ENCODE measurements at regions not wholly inside any gene's neighbourhood (a gene's known extent, or its start where the extent isn't known, plus 50 kb on each side); places are given as distances from the start of the nearest gene placed in this dataset.
"Not testable (repeated sequence)": the region's sequence is repeated elsewhere in the genome, so short reads cannot be mapped to it uniquely, and the experiment has no call there.

DNA sequence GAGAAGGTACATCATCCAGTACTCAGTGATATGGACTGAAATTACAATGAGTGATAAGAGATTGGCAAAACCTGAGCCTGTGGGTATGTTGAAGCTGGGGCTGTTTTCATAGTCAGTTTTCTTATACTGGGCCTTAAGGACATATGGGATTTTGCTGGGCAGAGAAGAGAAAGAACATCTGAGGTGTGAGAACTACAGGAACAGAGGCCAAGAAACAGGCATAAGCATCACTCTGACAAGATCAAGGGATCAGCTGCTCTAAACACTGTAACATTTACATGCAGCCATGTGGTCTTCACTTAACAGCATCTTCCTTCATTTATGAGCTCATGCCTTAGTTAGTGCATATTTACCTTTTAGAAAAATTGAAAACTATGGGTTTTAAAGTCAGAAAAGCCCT lies 220.0 kb downstream of the TRIM36 start:
- no peak for DNase-seq

DNA sequence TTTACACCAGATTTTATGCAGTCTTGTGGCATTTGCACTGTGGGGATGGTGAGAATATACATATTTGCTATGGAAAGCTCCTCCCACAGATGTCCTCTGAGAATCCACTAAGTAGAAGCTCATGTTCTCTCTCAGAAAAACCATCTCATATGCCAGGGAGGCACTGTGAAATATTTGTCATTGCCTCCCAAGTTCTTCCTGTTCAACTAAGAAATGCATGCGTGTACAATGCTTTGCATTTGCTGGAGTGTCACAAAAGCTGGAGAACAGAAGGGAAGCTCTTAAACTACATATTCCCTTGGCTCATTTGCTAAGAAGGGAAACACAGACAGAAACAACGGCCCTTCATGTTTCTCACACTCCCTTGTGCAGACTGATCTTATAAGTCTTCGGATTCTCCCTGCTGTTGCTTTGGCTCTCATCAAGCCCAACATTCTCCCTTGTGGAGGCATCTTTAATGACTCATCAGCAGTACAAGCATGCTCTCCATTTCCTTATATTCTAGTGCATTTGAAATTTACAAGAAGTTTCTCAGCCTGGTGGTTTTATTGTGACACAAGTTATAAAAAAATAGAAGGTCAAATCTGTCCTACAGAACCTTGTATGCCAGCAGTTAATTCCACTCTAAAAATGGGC lies 220.6 kb downstream of the TRIM36 start:
- no peak for DNase-seq

DNA sequence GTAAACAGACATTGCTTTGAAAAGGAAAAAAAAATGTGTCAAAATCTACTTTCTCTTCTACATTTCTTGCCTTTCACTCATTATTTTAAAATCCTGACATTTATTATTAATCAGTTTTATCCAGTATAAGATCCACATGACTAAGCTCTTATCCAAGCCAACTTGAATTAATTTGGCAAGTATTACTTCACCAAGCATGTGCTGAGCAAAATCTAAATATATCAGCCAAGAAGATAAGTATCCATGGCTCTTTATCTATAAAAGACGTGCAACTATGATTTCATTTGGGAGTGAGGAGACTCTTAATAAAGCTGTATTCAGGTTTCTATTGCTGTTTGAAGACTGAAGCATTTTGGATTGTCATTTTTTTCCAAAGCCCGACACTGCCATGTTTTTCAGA lies 221.3 kb downstream of the TRIM36 start:
- no peak for DNase-seq

DNA sequence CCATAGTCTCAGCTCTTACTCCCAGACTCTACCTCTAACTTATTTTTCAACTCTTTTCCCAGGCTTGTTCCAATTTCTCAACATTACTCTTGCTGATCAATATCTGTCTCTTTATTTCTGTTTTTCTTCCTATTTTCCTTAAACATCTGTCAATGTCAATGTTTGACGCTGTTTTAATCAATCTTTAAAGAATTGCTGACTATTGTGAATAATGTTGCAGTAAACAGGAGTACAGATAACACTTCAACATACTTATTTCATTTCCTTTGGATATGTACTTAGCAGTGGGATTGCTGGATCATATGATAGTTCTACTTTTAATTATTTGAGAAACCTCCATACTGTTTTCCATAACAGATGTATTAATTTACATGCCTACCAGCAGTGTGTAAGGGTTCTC lies 229.0 kb downstream of the TRIM36 start:
- DNase-seq: no peak

DNA sequence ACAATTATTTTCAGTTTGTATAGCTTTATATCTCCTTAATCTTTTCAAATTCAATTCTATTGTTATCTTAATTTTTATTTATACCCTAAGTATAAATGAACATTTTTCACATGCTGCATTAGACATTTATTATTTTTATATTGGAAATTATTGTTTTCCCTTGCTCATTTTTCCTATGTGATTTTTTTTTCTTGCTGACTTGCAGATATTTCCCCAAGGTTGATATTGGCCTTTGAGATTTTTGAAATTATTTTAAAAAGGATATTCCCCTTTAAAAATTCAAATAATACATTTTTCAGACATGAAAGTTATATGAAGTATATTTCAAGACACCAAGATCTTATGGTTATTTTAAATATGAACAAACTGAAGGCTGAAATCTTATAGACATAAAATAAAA lies 234.2 kb downstream of the TRIM36 start:
- no peak for DNase-seq

DNA sequence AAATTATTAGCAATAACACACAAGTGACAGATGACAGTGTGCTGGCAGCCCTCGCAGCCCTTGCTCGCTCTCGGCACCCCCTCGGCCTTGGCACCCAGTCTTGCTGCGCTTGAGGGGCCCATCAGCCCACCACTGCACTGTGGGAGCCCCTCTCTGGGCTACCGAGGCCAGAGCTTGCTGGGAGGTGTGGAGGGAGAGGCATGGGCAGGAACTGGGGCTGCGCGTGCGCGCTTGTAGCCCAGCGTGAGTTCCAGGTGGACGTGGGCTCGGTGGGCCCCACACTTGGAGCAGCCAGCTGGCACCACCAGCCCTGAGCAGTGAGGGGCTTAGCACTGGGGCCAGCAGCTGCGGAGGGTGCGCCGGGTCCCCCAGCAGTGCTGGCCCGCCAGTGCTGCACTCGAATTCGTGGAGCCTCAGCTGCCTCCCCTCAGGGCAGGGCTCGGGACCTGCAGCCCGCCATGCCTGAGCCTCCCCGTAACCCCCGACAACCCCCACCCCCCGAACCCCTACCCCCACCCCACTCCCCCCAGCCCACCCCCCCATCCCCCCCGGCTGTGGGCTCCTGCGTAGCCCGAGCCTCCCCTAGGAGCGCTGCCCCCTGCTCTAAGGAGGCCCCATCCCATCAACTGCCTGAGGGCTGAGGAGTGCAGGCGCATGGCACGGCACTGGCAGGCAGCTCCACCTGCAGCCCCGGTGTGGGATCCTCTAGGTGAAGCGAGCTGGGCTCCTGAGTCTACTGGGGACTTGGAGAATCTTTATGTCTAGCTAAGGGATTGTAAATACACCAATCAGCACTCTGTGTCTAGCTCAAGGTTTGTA lies 240.9 kb downstream of the TRIM36 start:
- DNase-seq: no peak

DNA sequence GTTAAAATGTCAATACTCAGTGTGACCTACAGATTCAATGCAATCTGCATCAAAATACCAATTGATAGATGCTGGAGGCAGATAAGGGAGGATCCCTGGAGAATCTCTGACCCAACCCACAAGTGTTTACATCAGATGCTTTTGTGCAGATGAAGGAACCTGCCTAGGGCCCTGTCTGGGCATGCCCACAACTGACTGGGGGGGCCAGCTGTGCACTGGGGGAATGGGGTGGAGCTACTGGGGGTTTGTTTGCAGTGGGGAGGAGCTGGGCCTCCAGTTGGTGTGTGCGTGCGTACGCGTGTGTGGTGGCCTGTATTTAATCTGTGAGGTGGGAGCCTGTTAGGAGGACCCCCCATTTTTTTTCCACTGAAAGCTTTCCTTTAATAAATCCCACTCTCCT lies 244.9 kb downstream of the TRIM36 start:
- no peak for DNase-seq

DNA sequence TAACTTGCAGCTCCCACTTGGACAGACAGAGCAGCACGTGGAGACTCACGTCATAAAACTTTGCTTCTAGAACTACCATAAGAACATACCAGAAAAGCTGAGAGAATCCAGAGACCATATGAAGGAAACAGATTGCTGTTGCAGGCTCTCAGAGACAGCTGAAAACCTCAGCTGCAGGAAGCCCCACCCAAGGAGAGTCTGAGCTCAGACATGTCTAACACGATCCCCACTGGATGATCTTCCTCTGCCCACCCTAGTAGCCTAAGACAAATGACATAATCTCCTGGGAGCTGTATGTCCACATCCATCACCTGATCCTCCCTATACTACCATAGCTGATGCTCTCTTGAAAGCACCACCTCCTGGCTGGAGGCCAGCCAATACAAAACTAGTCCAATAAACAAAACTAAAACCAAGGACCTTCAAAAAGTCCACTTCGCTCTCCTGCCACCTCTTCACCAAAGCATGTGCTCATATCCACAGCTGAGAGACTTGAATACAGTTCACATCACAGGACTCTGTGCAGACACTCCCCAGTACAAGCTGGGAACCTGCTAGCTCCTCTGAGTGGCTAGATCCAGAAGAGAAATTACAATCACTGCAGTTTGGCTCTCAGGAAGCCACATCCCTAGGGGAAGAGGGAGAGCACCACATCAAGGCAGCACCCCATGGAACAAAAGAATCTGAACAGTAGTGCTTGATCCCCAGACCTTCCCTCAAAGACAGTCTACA lies 257.4 kb downstream of the TRIM36 start:
- no peak for DNase-seq

DNA sequence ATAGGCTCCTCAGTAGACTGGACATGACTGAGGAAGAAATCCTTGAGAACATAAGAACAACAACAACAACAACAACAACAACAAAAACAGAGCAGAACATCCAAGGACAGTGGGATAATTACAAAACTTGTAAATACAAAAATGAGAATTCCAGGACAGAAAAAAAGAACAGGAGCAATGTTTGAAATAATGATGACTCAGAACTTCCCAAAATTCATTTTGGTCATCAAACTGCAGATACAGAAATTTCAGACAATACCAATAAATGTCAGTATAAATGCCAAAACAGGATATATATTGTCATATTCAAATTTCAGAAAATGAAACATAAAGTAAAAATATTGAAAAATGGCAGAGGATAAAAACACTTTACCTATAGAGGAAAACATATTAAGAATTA lies 259.0 kb downstream of the TRIM36 start:
- no peak for DNase-seq

DNA sequence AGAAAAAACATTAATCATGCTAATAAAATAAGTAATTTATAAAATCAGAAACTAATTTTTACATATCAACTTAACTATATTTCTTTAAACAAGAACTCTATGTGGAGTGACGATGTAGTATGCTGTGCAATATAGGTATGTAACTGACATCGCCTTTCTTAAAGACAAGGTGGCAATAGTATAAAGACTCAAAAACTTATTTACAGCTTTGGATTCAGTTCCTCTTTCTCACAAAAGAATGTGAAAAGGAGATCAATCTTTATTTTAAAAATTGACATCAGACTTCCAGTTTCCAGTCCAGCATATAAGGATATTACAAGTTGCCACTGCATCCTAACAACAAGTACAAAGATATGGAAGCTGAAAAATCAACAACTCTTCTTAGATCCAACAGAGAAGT lies 260.3 kb downstream of the TRIM36 start:
- no peak for DNase-seq

DNA sequence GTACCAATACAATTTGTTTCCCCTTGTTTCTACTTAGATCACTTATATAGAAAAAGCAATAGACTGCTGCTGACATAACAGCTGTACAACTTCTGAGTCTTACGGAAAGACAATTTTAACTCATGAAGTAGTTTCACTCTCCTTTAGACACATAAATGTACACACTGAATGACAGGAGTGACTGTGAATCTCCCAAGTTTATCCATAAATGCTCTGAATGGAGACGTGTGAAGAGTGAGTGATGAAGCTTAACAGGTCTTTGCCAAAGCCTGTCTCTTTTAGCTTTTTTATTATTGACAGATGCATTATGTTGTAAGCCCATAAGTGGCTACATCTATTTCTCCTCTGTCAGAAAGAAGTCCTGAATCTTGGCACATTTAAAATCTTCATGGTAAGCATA lies 265.9 kb downstream of the TRIM36 start:
- DNase-seq: no peak

DNA sequence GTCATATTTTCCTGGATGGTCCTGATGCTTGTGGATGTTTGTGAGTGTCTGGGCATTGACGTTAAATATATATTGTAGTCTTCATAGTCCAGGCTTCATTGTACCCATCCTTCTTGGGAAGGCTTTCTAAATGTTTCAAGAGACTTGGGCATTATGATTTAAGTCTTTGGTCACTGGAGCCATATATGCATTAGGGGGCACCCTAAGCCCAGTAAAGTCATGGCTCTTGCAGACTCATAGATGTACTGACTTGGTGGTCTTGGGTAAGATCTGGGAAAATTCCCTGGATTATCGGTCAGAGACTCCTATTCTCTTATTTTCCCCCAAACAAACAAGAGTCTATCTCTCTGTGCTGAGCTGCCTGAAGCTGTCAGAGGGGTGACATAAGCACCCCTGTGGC lies 271.1 kb downstream of the TRIM36 start:
- no peak for DNase-seq

DNA sequence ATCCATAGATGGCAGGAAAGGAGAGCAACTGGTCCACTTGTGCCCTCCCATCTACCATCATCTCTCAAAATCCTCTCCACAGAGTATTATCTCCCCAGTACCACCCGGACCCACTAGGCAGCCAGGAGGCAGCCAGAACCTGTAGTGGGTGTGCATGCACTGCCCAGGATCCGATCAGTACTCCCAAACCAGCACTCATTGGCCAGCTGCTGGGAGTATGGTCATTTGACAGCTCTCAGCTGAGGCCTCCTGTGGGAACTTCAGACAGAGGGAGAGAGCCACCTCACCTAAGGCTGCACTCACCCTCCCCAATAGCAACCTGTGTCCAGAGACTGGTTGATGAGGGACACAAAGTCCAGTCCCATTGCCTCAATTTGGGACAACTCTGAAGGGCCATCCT lies 286.0 kb downstream of the TRIM36 start:
- no peak for DNase-seq

DNA sequence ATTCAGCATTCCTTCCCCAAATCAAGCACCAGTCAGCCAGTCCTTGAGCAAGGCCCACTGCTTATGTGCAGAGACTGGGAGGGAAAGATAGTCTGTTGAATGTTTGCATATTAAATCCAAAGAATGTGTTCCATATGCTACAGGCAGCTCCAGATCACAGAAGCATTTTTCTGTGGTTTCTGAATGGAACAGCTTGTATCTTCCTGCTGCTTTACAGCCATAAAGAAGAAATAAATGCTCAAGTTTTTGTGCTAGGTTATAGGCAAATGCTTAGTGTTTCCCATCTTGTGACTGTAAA lies 310.3 kb downstream of the TRIM36 start:
- no peak for DNase-seq

DNA sequence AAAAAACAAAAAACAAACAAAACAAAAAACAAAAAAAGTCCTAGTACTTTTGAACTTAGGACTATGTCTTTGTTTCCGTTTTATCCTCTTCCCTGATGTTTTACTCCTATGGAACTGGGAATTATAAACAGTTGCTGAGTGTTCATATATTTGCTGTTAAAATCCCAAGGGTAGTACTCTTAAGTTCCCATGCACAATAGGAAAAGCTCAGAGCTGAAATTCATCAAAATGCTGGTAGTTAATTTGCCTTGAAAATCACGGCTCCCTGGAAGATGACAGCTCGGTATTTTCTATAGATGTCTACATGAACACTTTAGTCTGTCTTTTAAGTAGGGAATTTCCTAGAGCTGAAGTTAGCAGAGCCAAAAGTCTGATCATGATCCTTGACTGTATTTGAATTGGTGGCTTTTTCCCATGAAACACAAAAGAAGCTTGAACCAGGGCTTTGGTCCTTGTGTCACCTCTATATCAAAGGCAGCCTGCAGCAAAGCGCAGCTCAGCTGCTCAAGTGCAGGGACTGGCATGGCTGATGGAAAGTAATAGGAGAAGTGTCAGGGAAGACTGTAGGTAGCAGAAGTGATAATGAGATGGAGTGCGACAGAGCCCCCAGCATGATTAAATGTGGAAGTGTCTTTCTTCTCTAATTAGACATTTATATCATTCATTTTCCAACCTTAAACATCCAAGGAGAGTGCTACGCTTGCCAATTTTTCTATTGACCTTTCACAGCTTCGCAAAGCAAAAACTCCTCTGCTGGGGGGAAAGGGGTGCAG lies 310.9 kb downstream of the TRIM36 start:
- no peak for DNase-seq

DNA sequence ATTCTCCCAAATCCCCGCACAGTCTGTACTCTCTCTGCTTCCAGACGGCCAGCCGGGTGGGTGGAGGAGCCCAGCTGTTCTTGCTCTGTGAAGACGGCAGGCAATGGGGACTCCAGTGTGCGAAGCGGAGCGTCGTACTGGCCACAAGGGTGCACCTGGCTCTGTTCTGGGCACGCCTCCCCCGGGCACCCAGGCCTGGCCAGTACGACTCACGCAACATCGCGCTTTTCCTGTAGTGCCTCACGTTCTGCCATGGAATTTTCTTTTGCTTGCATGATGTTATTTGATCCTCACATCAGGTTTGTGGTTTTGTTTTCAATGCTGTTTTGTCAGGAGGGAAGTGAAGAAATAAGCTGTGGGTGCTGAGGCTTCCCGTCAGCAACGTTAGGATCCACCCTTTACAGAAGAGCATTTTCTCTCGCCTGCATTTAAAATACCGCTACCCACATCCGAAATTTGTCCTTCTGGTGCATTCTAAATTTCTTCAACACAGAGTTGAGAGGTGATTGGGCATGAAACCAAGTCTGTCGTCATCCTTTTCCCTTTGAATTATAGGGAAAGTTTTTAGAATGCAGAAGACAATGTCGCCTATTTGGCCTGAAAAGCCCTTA lies 311.7 kb downstream of the TRIM36 start:
- no peak for DNase-seq

DNA sequence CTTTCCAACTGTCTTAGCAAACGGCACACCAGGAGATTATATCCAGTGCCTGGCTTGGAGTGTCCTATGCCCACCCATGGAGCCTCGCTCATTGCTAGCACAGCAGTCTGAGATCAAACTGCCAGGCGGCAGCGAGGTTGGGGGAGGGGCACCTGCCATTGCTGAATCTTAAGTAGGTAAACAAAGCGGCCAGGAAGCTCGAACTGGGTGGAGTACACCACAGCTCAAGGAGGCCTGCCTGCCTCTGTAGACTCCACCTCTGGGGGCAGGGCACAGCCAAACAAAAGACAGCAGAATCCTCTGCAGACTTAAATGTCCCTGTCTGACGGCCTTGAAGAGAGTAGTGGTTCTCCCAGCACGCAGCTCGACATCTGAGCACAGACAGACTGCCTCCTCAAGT lies 325.0 kb downstream of the TRIM36 start:
- DNase-seq: not testable (repeated sequence)

DNA sequence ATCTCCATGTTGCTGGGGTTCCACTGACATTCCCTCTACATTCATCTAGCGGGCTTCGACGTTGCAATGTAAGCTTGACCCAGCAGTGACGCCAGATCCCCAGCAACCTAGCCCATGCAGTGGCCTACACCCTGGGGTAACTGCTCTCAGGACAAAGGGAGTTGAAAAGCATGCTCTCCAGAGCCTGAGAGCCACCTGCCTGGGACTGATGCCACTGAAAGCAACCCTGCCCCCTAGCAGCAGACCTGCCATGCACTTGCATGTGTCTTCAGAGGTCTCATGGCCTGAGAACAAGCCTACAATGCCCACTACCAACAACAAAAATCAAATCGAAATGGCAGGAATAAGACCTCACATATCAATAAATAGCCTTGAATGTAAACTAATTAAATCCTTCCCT lies 330.3 kb downstream of the TRIM36 start:
- no peak for DNase-seq

DNA sequence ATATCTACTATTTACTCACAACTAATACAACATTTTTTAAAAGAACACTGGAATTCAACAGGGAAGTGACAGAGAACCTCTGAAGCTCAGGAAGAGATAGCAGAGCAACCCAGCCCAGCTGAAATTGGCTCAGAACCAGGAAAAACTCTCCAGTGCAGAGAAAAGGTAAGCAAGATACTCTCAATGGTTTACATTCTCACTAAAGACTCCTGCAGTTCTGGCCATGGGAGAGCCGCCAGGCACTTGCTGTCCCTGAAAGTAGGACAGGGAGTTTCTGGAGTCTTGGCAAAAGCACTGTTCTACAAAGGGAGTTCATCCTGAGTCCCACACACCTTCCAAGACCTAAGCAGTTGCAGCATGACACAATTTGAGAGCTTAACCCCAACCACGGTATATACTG lies 330.8 kb downstream of the TRIM36 start:
- DNase-seq: no peak

DNA sequence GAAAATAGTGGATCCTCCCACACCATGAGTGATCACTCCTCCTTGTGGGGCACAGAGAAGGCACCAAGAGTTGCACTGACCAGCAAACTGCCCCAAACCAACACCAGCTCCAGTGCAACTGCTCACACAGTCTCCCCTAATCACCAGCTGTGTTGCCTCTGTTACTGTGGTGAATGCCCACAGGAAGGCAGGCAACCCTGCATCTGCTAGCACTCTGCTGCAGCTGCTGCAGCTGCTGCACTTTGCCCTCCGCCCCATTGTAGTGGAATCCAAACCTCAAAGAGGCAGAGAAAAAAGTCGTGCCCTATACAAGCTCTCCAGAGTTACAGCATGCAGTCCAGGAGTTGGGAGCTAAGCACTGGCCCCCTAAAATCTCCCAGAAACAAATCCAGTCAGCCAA lies 339.6 kb downstream of the TRIM36 start:
- no peak for DNase-seq

DNA sequence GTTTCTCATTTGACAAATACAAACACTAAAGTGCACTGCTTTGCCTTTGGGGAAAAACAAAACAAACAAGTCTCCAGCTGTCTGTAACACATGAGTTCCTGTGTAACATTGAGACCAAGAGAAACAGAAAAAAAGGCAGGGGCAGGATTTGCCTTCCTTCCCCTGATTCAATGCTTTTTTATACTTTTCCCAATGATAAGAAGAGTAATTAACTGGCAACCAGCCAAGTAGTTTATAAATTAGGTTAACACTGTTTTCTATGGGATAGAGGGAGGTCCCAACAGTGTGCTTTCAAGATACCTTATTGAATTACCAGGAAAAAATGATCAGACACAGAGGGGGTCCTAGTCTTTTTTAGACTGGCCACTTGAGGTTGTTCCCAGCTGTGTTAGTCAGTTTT lies 346.8 kb downstream of the TRIM36 start:
- no peak for DNase-seq

DNA sequence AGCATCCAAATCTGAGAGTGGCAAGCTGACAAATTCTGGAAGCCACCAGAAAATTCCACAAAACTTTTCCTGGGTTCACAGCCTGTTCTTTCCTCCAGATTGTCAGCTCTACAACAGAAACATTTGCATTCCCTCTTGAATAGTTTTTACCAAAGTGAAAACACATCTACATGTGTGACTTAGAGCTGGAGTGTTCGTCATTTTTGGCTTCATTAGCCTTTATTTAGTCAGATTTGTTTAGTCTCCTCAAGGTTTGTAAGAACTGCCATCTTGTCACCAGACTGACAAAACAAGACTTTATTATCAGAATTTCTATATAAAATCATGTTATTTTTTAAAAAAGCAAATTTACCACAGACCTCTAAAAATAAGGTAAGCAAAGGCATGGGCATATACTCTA lies 347.3 kb downstream of the TRIM36 start:
- no peak for DNase-seq

DNA sequence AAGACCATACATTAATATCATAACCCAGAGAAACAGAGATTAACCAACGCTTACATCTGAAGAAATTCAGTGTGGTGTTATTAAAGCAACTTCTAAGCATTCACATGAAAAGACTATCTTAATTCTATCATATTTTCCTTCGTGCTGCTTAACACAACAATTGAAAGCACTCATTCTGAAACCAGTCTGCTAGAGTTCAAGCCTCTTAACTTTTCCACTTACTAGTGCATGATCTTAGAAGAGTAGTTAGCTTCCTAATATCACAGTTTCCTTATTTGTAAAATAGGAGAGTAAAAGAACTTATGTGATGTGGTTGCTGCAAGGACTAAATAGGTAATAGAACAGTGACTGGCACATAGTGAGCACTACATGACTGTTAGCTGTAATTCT lies 379.3 kb downstream of the TRIM36 start:
- no peak for DNase-seq
